B cell (primary cell): ENCODE measurements at regions not wholly inside any gene's neighbourhood (a gene's known extent, or its start where the extent isn't known, plus 50 kb on each side); places are given as distances from the start of the nearest gene placed in this dataset.

Source experiments
- ATAC-seq: fragments of 200-7000 bp; cut with Tn5 transposase; one replicate; pipeline ENCODE4 v1.10.0; 2021; ENCODE audit warnings: low read depth, mild to moderate bottlenecking, moderate number of reproducible peaks, moderate library complexity
- CTCF ChIA-PET: fragments of 350-600 bp; sonication (Branson Sonifier 250); formaldehyde crosslinking; loops from one replicate; lab custom pipeline; 2021; ENCODE audit warnings: antibody characterized with exemption, inconsistent platforms; lab: Charles Lee
- POLR2A ChIA-PET: fragments of 350-600 bp; sonication (Branson Sonifier 250); formaldehyde crosslinking; loops from one replicate; lab custom pipeline; 2021; ENCODE audit warnings: antibody characterized with exemption; lab: Charles Lee
- DNase-seq: peaks from one replicate; pipeline ENCODE4 v3.0.0; 2013
- H2AFZ ChIP-seq: 2 replicates; pipeline ENCODE4 v1.6.1; 2012; ENCODE audit warnings: mild to moderate bottlenecking, low read depth, low read length; ENCODE audit not compliant: insufficient read depth, poor library complexity, severe bottlenecking
- H3K27ac ChIP-seq, 2 donors: 1 replicate in 1 of 2; 2 replicates in 1 of 2; pipeline ENCODE4 v1.5.1; 2012 to 2013; ENCODE audit warnings: low read length in 2 of 2, mild to moderate bottlenecking in 2 of 2, moderate library complexity in 1 of 2
- H3K27me3 ChIP-seq, 4 experiments: fragments of 200-600 bp in 1 of 4; sonication (generic) in 1 of 4; replicated peaks in 1 of 4; 1 replicate in 2 of 4; 2 replicates in 2 of 4; pipeline versions ENCODE4 v1.6.1 to v1.7.0; 2013 to 2016; ENCODE audit warnings: low read length in 3 of 4, mild to moderate bottlenecking in 2 of 4, mixed read lengths in 1 of 4, moderate library complexity in 1 of 4; ENCODE audit not compliant: insufficient read depth in 4 of 4, control insufficient read depth in 3 of 4; ENCODE audit errors: control extremely low read depth in 1 of 4
- H3K36me3 ChIP-seq, 2 experiments: replicated peaks in 1 of 2; 1 replicate in 1 of 2; 2 replicates in 1 of 2; pipeline versions ENCODE4 v1.6.1 to v1.7.1; 2013; ENCODE audit warnings: low read length in 1 of 2; ENCODE audit not compliant: insufficient read depth in 2 of 2, control insufficient read depth in 1 of 2; ENCODE audit errors: control extremely low read depth in 1 of 2, extremely low read depth in 1 of 2
- H3K4me1 ChIP-seq, 2 donors: fragments of 200-600 bp in 1 of 2; sonication (generic) in 1 of 2; 1 replicate in 1 of 2; 2 replicates in 1 of 2; pipeline versions ENCODE4 v1.5.1 to v1.6.1; 2013 to 2017; ENCODE audit warnings: low read length in 2 of 2; ENCODE audit not compliant: control insufficient read depth in 2 of 2, insufficient read depth in 2 of 2
- H3K4me2 ChIP-seq: replicated peaks from 2 replicates; pipeline ENCODE3; 2012; ENCODE audit warnings: mild to moderate bottlenecking, low read depth, low read length; ENCODE audit not compliant: poor library complexity, severe bottlenecking
- H3K4me3 ChIP-seq, 5 experiments: fragments of 200-600 bp in 1 of 5; sonication (generic) in 1 of 5; 1 replicate in 3 of 5; 2 replicates in 2 of 5; pipeline versions ENCODE4 v1.5.1 to v1.7.0; 2011 to 2016; ENCODE audit warnings: low read length in 4 of 5, mild to moderate bottlenecking in 4 of 5, low read depth in 2 of 5, control low read depth in 1 of 5, moderate library complexity in 1 of 5; ENCODE audit not compliant: insufficient read depth in 1 of 5; ENCODE audit errors: control extremely low read depth in 1 of 5, extremely low read depth in 1 of 5
- H3K79me2 ChIP-seq: fragments of 200-600 bp; sonication (generic); one replicate; pipeline ENCODE4 v1.6.0; 2016; ENCODE audit warnings: low read length; ENCODE audit not compliant: control insufficient read depth, insufficient read depth
- H3K9ac ChIP-seq: fragments of 200-600 bp; sonication (generic); 2 replicates; pipeline ENCODE4 v1.6.1; 2017; ENCODE audit warnings: mild to moderate bottlenecking, low read length, moderate library complexity
- H3K9me3 ChIP-seq, 3 donors: one replicate each; pipeline versions ENCODE4 v1.6.1 to v1.7.1; 2013; ENCODE audit warnings: low read length in 2 of 3; ENCODE audit not compliant: control insufficient read depth in 2 of 3, insufficient read depth in 1 of 3; ENCODE audit errors: control extremely low read depth in 1 of 3
- H4K20me1 ChIP-seq: 2 replicates; pipeline ENCODE4 v1.6.0; 2012; ENCODE audit warnings: mild to moderate bottlenecking, low read length; ENCODE audit not compliant: insufficient read depth, control insufficient read depth, poor library complexity, severe bottlenecking
- H3K27ac Mint-ChIP-seq: one replicate; pipeline ENCODE4 v1.8.0; 2021; ENCODE audit warnings: mixed read lengths
- H3K27me3 Mint-ChIP-seq: one replicate; pipeline ENCODE4 v1.8.0; 2021; ENCODE audit warnings: mixed read lengths
- H3K4me1 Mint-ChIP-seq: one replicate; pipeline ENCODE4 v1.8.0; 2021; ENCODE audit warnings: mixed read lengths
- H3K4me3 Mint-ChIP-seq: one replicate; pipeline ENCODE4 v1.8.0; 2021; ENCODE audit warnings: mixed read lengths
- H3K9me3 Mint-ChIP-seq: one replicate; pipeline ENCODE4 v1.8.0; 2022; ENCODE audit warnings: mixed read lengths; ENCODE audit not compliant: insufficient read depth
- EZH2 ChIP-seq: IDR thresholded peaks from 2 replicates; pipeline ENCODE4 v1.6.1; 2012; ENCODE audit warnings: borderline replicate concordance, low read depth, mild to moderate bottlenecking, moderate library complexity, low read length; ENCODE audit not compliant: insufficient read depth, poor library complexity, severe bottlenecking
- WGBS: methylation state at CpG from one replicate; pipeline ENCODE4 v1.1.5; 2013; ENCODE audit warnings: missing lambda C conversion rate; ENCODE audit not compliant: insufficient coverage; 5-methylcytosine and 5-hydroxymethylcytosine counted together
- intact Hi-C: fragments of 100-400 bp; cut with micrococcal nuclease; formaldehyde crosslinking; loops from one replicate; pipeline ENCODE4 v1.10.0; 2022
- TF ChIP-seq, protein P1 (sequence below): fragments of 200-600 bp; IDR thresholded peaks from one replicate; pipeline ENCODE4 v1.8.0; 2022; ENCODE audit warnings: antibody characterized with exemption, mild to moderate bottlenecking

GRCh38 chr6:164144316-164144715 is 729.8 kb downstream of the QKI start:
- no peak overlapping the region for H3K4me3 Mint-ChIP-seq
- no peak for DNase-seq
- no peaks in the 10 kb centered on the region for H3K79me2 ChIP-seq
- ChIA-PET POLR2A (no interaction called here), CTCF (no interaction called here)
- H2AFZ ChIP-seq = no peak overlapping the region
- intact Hi-C loops = no loop called here
- no peaks in the 10 kb centered on the region for H3K27me3 Mint-ChIP-seq
- H3K36me3 ChIP-seq = no peaks in the 10 kb centered on the region
- no peak overlapping the region for H3K27ac ChIP-seq
- H3K9me3 Mint-ChIP-seq = peaks cover 7% of the 10 kb centered on the region
- no peak overlapping the region for H3K4me2 ChIP-seq
- peaks cover 0 to 7% (median 0%) of the 10 kb centered on the region in 3 donors for H3K9me3 ChIP-seq
- ATAC-seq = no peak
- H4K20me1 ChIP-seq = no peaks in the 10 kb centered on the region
- TF ChIP-seq EZH2 = no peak
- TF ChIP-seq, protein P1, sequence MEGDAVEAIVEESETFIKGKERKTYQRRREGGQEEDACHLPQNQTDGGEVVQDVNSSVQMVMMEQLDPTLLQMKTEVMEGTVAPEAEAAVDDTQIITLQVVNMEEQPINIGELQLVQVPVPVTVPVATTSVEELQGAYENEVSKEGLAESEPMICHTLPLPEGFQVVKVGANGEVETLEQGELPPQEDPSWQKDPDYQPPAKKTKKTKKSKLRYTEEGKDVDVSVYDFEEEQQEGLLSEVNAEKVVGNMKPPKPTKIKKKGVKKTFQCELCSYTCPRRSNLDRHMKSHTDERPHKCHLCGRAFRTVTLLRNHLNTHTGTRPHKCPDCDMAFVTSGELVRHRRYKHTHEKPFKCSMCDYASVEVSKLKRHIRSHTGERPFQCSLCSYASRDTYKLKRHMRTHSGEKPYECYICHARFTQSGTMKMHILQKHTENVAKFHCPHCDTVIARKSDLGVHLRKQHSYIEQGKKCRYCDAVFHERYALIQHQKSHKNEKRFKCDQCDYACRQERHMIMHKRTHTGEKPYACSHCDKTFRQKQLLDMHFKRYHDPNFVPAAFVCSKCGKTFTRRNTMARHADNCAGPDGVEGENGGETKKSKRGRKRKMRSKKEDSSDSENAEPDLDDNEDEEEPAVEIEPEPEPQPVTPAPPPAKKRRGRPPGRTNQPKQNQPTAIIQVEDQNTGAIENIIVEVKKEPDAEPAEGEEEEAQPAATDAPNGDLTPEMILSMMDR = no peak
- H3K4me1 ChIP-seq = no peaks in the 10 kb centered on the region
- H3K27me3 ChIP-seq = no peaks in the 10 kb centered on the region
- WGBS = 96% methylated on average over 13 of the region's 13 CpGs
- H3K4me3 ChIP-seq = no peak overlapping the region
- no peaks in the 10 kb centered on the region for H3K4me1 Mint-ChIP-seq
- no peak overlapping the region for H3K27ac Mint-ChIP-seq
- no peak overlapping the region for H3K9ac ChIP-seq

- Mint-ChIP-seq H3K4me1 (no peaks in the 10 kb centered on the region), H3K27me3 (no peaks in the 10 kb centered on the region), H3K9me3 (peaks cover 3% of the 10 kb centered on the region), H3K4me3 (no peak overlapping the region), H3K27ac (no peak overlapping the region)
- no peak overlapping the region for H3K9ac ChIP-seq
- ATAC-seq (no peak), DNase-seq (no peak)
- H3K9me3 ChIP-seq = peaks cover 0 to 7% (median 0%) of the 10 kb centered on the region in 3 donors
- H3K4me3 ChIP-seq = no peak overlapping the region
- no peak overlapping the region for H3K4me2 ChIP-seq
- no peaks in the 10 kb centered on the region for H3K36me3 ChIP-seq
- no peaks in the 10 kb centered on the region for H3K79me2 ChIP-seq
- H3K27ac ChIP-seq = no peak overlapping the region
- H3K4me1 ChIP-seq = no peaks in the 10 kb centered on the region
- ChIA-PET CTCF (no interaction called here), POLR2A (no interaction called here)
- WGBS = 81% methylated on average over 3 of the region's 5 CpGs
- H2AFZ ChIP-seq = no peak overlapping the region
- H4K20me1 ChIP-seq = no peaks in the 10 kb centered on the region
- no peaks in the 10 kb centered on the region for H3K27me3 ChIP-seq
- intact Hi-C loops = no loop called here
- TF ChIP-seq, protein P1 = no peak
- TF ChIP-seq EZH2 = no peak
These were observed 727.8 kb downstream of the QKI start for GRCh38 chr6:164142322-164142721.
